ENCODE measurements at regions not wholly inside any gene's neighbourhood (a gene's known extent, or its start where the extent isn't known, plus 50 kb on each side); places are given as distances from the start of the nearest gene placed in this dataset.

GRCh38 chr9:90539286-90539685 is 103.3 kb downstream of the DIRAS2 start:
- TF ChIP-seq, protein P1, sequence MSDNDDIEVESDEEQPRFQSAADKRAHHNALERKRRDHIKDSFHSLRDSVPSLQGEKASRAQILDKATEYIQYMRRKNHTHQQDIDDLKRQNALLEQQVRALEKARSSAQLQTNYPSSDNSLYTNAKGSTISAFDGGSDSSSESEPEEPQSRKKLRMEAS (IDR thresholded peaks at IDR 0.05) = no peak
- TF ChIP-seq CTCF (IDR thresholded peaks at IDR 0.05 in 2 of 3, conservative IDR thresholded peaks at IDR 0.05 in 1 of 3; ENCODE audit: borderline replicate concordance in 1 of 3, insufficient read depth in 1 of 3, low read depth in 2 of 3, low read length in 2 of 3) = no peak
- TF ChIP-seq EZH2 (IDR thresholded peaks at IDR 0.05) = no peak
